H1 (cell line): ENCODE measurements at regions not wholly inside any gene's neighbourhood (a gene's known extent, or its start where the extent isn't known, plus 50 kb on each side); places are given as distances from the start of the nearest gene placed in this dataset.

Experiments
- CTCF ChIA-PET: fragments of 300-600 bp; sonication (Branson Sonifier 250); formaldehyde crosslinking; loops from one replicate; lab custom pipeline; 2021; ENCODE audit not compliant: partially characterized antibody; lab: Charles Lee
- POLR2A ChIA-PET: fragments of 300-600 bp; sonication (Branson Sonifier 250); formaldehyde crosslinking; loops from one replicate; lab custom pipeline; 2021; ENCODE audit warnings: inconsistent platforms; ENCODE audit not compliant: partially characterized antibody; lab: Charles Lee
- DNase-seq, 2 experiments: peaks; one replicate each; pipeline versions ENCODE4 v3.0.0 to v3.0.0-alpha.2; 2010 to 2022; ENCODE audit warnings: low spot score in 2 of 2, low read depth in 1 of 2, mixed read lengths in 1 of 2
- FAIRE-seq: peaks from 2 replicates; lab custom pipeline; 2011; peaks lifted over from hg19 to GRCh38; lab: Jason Lieb, UNC
- H2AFZ ChIP-seq: 2 replicates; pipeline ENCODE4 v1.8.1; 2012; ENCODE audit warnings: low read length, inconsistent platforms
- H2AK5ac ChIP-seq: 2 replicates; pipeline ENCODE4 v1.6.1; 2013; ENCODE audit warnings: low read depth, low read length
- H2BK120ac ChIP-seq: replicated peaks from 2 replicates; pipeline ENCODE3; 2013; ENCODE audit warnings: low read depth, low read length, inconsistent platforms
- H2BK12ac ChIP-seq: 2 replicates; pipeline ENCODE4 v1.6.1; 2013; ENCODE audit warnings: low read depth, low read length
- H2BK15ac ChIP-seq: 2 replicates; pipeline ENCODE4 v1.6.1; 2013; ENCODE audit warnings: low read length
- H2BK20ac ChIP-seq: 2 replicates; pipeline ENCODE4 v1.6.1; 2013; ENCODE audit warnings: low read length
- H2BK5ac ChIP-seq: 2 replicates; pipeline ENCODE4 v1.6.1; 2013; ENCODE audit warnings: low read depth, low read length
- H3K14ac ChIP-seq: 2 replicates; pipeline ENCODE4 v1.6.1; 2013; ENCODE audit warnings: inconsistent platforms; ENCODE audit not compliant: insufficient read length
- H3K18ac ChIP-seq: 2 replicates; pipeline ENCODE4 v1.6.1; 2013; ENCODE audit warnings: low read length; ENCODE audit errors: extremely low read depth
- H3K23ac ChIP-seq: 2 replicates; pipeline ENCODE4 v1.6.1; 2013; ENCODE audit warnings: inconsistent platforms; ENCODE audit not compliant: insufficient read length
- H3K23me2 ChIP-seq: 2 replicates; pipeline ENCODE4 v1.6.1; 2013; ENCODE audit warnings: low read depth, low read length
- H3K27ac ChIP-seq: 2 replicates; pipeline ENCODE4 v1.6.1; 2011; ENCODE audit warnings: low read depth, low read length, inconsistent platforms
- H3K27me3 ChIP-seq, 4 experiments: replicated peaks in 1 of 4; 1 replicate in 1 of 4; 2 replicates in 3 of 4; pipeline versions ENCODE4 v1.6.1 to v1.8.1; 2011 to 2013; ENCODE audit warnings: low read length in 3 of 4, mild to moderate bottlenecking in 3 of 4, inconsistent platforms in 2 of 4, mixed read lengths in 2 of 4, moderate library complexity in 1 of 4; ENCODE audit not compliant: control insufficient read depth in 3 of 4, insufficient read depth in 3 of 4; ENCODE audit errors: extremely low read depth in 1 of 4
- H3K36me3 ChIP-seq, 4 experiments: 2 replicates each; pipeline versions ENCODE4 v1.6.1 to v1.8.1; 2011 to 2013; ENCODE audit warnings: mild to moderate bottlenecking in 4 of 4, low read length in 3 of 4, moderate library complexity in 2 of 4, control low read depth in 1 of 4, inconsistent platforms in 1 of 4; ENCODE audit not compliant: insufficient read depth in 4 of 4, control insufficient read depth in 2 of 4
- H3K4ac ChIP-seq: replicated peaks from 2 replicates; pipeline ENCODE3; 2013; ENCODE audit warnings: low read length, low read depth, mixed read lengths, inconsistent platforms; ENCODE audit not compliant: insufficient read length
- H3K4me1 ChIP-seq, 4 experiments: replicated peaks in 1 of 4; 1 replicate in 1 of 4; 2 replicates in 3 of 4; pipeline versions ENCODE4 v1.6.1 to v1.8.1; 2011 to 2013; ENCODE audit warnings: low read length in 3 of 4, inconsistent platforms in 2 of 4, mixed read lengths in 1 of 4; ENCODE audit not compliant: insufficient read depth in 4 of 4, control insufficient read depth in 3 of 4
- H3K4me2 ChIP-seq, 2 experiments: 2 replicates each; pipeline versions ENCODE4 v1.6.1 to v1.8.1; 2011 to 2013; ENCODE audit warnings: low read depth in 2 of 2, low read length in 2 of 2, control low read depth in 1 of 2, inconsistent platforms in 1 of 2, mild to moderate bottlenecking in 1 of 2; ENCODE audit not compliant: insufficient read depth in 1 of 2
- H3K4me3 ChIP-seq, 4 experiments: fragments of 200-600, 300-600 bp in 1 of 4; sonication (generic), shearing (Covaris generic), sonication (Bioruptor Twin) in 1 of 4; 2 replicates each; pipeline versions ENCODE4 v1.5.1 to v1.8.1; 2011 to 2016; ENCODE audit warnings: low read length in 4 of 4, low read depth in 3 of 4, control low read depth in 2 of 4, inconsistent platforms in 2 of 4, mild to moderate bottlenecking in 2 of 4, mixed read lengths in 1 of 4, moderate library complexity in 1 of 4; ENCODE audit not compliant: insufficient read depth in 2 of 4; ENCODE audit errors: extremely low read depth in 1 of 4
- H3K56ac ChIP-seq: replicated peaks from 2 replicates; pipeline ENCODE3; 2013; ENCODE audit warnings: low read depth, mild to moderate bottlenecking, mixed read lengths, low read length, inconsistent platforms; ENCODE audit not compliant: insufficient read length
- H3K79me1 ChIP-seq: 2 replicates; pipeline ENCODE4 v1.6.1; 2013; ENCODE audit warnings: low read depth, low read length, control low read depth
- H3K79me2 ChIP-seq, 2 experiments: 2 replicates each; pipeline versions ENCODE4 v1.6.1 to v1.8.1; 2012 to 2013; ENCODE audit warnings: low read length in 2 of 2, mild to moderate bottlenecking in 2 of 2, inconsistent platforms in 1 of 2; ENCODE audit not compliant: insufficient read depth in 2 of 2, control insufficient read depth in 1 of 2
- H3K9ac ChIP-seq, 4 experiments: replicated peaks in 1 of 4; 1 replicate in 1 of 4; 2 replicates in 3 of 4; pipeline versions ENCODE4 v1.6.1 to v1.8.1; 2011 to 2013; ENCODE audit warnings: low read depth in 3 of 4, low read length in 3 of 4, control low read depth in 2 of 4, mild to moderate bottlenecking in 2 of 4, moderate library complexity in 2 of 4, inconsistent platforms in 1 of 4; ENCODE audit errors: extremely low read depth in 1 of 4
- H3K9me3 ChIP-seq, 2 experiments: 2 replicates each; pipeline versions ENCODE4 v1.6.1 to v1.8.1; 2012 to 2013; ENCODE audit warnings: mild to moderate bottlenecking in 2 of 2, moderate library complexity in 2 of 2, control low read depth in 1 of 2, inconsistent platforms in 1 of 2, low read depth in 1 of 2, low read length in 1 of 2, mixed read lengths in 1 of 2; ENCODE audit not compliant: insufficient read depth in 2 of 2
- H4K20me1 ChIP-seq, 2 experiments: replicated peaks in 1 of 2; 2 replicates each; pipeline versions ENCODE3 to v1.8.1; 2011 to 2013; ENCODE audit warnings: inconsistent platforms in 2 of 2, low read length in 2 of 2, mild to moderate bottlenecking in 1 of 2; ENCODE audit not compliant: insufficient read depth in 2 of 2, control insufficient read depth in 1 of 2
- H4K5ac ChIP-seq: 2 replicates; pipeline ENCODE4 v1.6.1; 2013; ENCODE audit warnings: low read length, low read depth, mixed read lengths, inconsistent platforms; ENCODE audit not compliant: insufficient read length
- H4K8ac ChIP-seq: 2 replicates; pipeline ENCODE4 v1.8.0; 2013; ENCODE audit warnings: mild to moderate bottlenecking, moderate library complexity, low read length, inconsistent platforms; ENCODE audit not compliant: insufficient read depth; ENCODE audit errors: extremely low read depth
- H4K91ac ChIP-seq: replicated peaks from 2 replicates; pipeline ENCODE3; 2013; ENCODE audit warnings: low read length, mixed read lengths, inconsistent platforms; ENCODE audit not compliant: insufficient read length
- ATF2 ChIP-seq: IDR thresholded peaks from 2 replicates; pipeline ENCODE4 v1.6.1; 2012; ENCODE audit warnings: low read length, inconsistent platforms
- CREB1 ChIP-seq: IDR thresholded peaks from 2 replicates; pipeline ENCODE4 v1.6.1; 2012; ENCODE audit warnings: inconsistent platforms
- JUND ChIP-seq: IDR thresholded peaks from 2 replicates; pipeline ENCODE4 v1.6.1; 2011; ENCODE audit warnings: mild to moderate bottlenecking, improper control_type of control experiment, low read length
- KDM5A ChIP-seq: fragments of 200-600 bp; IDR thresholded peaks from 2 replicates; pipeline ENCODE4 v1.7.1; 2012; ENCODE audit warnings: mild to moderate bottlenecking, low read length, inconsistent platforms, mixed read lengths
- MAFK ChIP-seq: IDR thresholded peaks from 2 replicates; pipeline ENCODE4 v1.6.1; 2012; ENCODE audit warnings: low read depth, mild to moderate bottlenecking, improper control_type of control experiment, low read length
- NANOG ChIP-seq: IDR thresholded peaks from 2 replicates; pipeline ENCODE4 v1.6.1; 2011; ENCODE audit warnings: low read length, low read depth, mild to moderate bottlenecking, inconsistent platforms; ENCODE audit not compliant: insufficient read depth, poor library complexity, severe bottlenecking
- NRF1 ChIP-seq: IDR thresholded peaks from 2 replicates; pipeline ENCODE4 v1.6.1; 2011; ENCODE audit warnings: mild to moderate bottlenecking, low read depth, low read length, improper control_type of control experiment
- PHF8 ChIP-seq: fragments of 200-600 bp; sonication (generic); conservative IDR thresholded peaks from 2 replicates; pipeline ENCODE4 v1.7.1; 2012; ENCODE audit warnings: low read depth, mild to moderate bottlenecking, inconsistent platforms, low read length, moderate library complexity
- POLR2A ChIP-seq, 2 experiments: IDR thresholded peaks; 1 replicate in 1 of 2; 2 replicates in 1 of 2; pipeline ENCODE4 v1.6.1; 2011; ENCODE audit warnings: low read depth in 2 of 2, low read length in 2 of 2, mild to moderate bottlenecking in 2 of 2; ENCODE audit errors: control extremely low read depth in 1 of 2
- RFX5 ChIP-seq: IDR thresholded peaks from 2 replicates; pipeline ENCODE4 v1.6.1; 2011; ENCODE audit warnings: low read depth, low read length, improper control_type of control experiment, borderline replicate concordance
- RXRA ChIP-seq: IDR thresholded peaks from 2 replicates; pipeline ENCODE4 v1.6.1; 2011; ENCODE audit warnings: low read depth, mild to moderate bottlenecking, low read length, moderate library complexity; ENCODE audit not compliant: insufficient read depth
- SP1 ChIP-seq: IDR thresholded peaks from 2 replicates; pipeline ENCODE4 v1.6.1; 2011; ENCODE audit warnings: low read depth, low read length
- SUZ12 ChIP-seq: fragments of 200-600 bp; sonication (generic); IDR thresholded peaks from 2 replicates; pipeline ENCODE4 v1.6.1; 2012; ENCODE audit warnings: mild to moderate bottlenecking, inconsistent platforms, low read length, moderate library complexity, mixed read lengths
- TAF1 ChIP-seq: IDR thresholded peaks from 2 replicates; pipeline ENCODE4 v1.6.1; 2011; ENCODE audit warnings: mild to moderate bottlenecking, low read depth, low read length
- TEAD4 ChIP-seq: IDR thresholded peaks from 2 replicates; pipeline ENCODE4 v1.6.1; 2012; ENCODE audit warnings: low read depth, low read length, inconsistent platforms, mixed read lengths
- WGBS, 2 experiments: shearing (Covaris generic) in 1 of 2; methylation state at CpG; one replicate each; pipeline versions ENCODE4 v1.1.6 to v1.1.7; 2013 to 2015; ENCODE audit warnings: low lambda C conversion rate in 2 of 2, mixed read lengths in 2 of 2, inconsistent platforms in 1 of 2, low coverage in 1 of 2, missing lambda C conversion rate in 1 of 2; ENCODE audit not compliant: insufficient replicate concordance in 2 of 2, insufficient coverage in 1 of 2, insufficient read length in 1 of 2; ENCODE audit errors: extremely low coverage in 1 of 2, missing lambda C conversion rate in 1 of 2; 5-methylcytosine and 5-hydroxymethylcytosine counted together

- no peaks in the 10 kb centered on the region for H4K20me1 ChIP-seq
- no peak overlapping the region for H2AFZ ChIP-seq
- no peaks in the 10 kb centered on the region for H3K36me3 ChIP-seq
- no peak overlapping the region for H4K8ac ChIP-seq
- H3K4me1 ChIP-seq = no peaks in the 10 kb centered on the region
- no peak overlapping the region for H3K56ac ChIP-seq
- H3K9ac ChIP-seq = no peak overlapping the region
- H2BK120ac ChIP-seq = no peak overlapping the region
- peaks cover 16 to 19% of the 10 kb centered on the region in 2 experiments for H3K9me3 ChIP-seq
- no peak overlapping the region for H2BK15ac ChIP-seq
- H3K23ac ChIP-seq = no peak overlapping the region
- no peak overlapping the region for H3K4me2 ChIP-seq
- H3K27ac ChIP-seq = no peak overlapping the region
- no peak overlapping the region for H3K18ac ChIP-seq
- FAIRE-seq (no peak), DNase-seq (no peak)
- H2AK5ac ChIP-seq = no peak overlapping the region
- H3K79me2 ChIP-seq = no peaks in the 10 kb centered on the region
- 92% methylated on average over 4 of the region's 4 CpGs; no CpG with 5 or more reads in 1 of the 2 experiments for WGBS, 2 experiments
- H4K91ac ChIP-seq = no peak overlapping the region
- no peaks in the 10 kb centered on the region for H3K79me1 ChIP-seq
- no peak overlapping the region for H2BK12ac ChIP-seq
- H3K4ac ChIP-seq = no peak overlapping the region
- CTCF ChIA-PET = interaction anchor here (0.6 to 2.2 kb wide), 7 partner anchors 11 to 88 kb away, joined by 3 to 9 read pairs (median 6); no protein-coding TSS in a partner anchor
- POLR2A ChIA-PET = interaction anchor here (0.7 kb wide), 1 partner anchor 18 kb away, joined by 3 read pairs; no protein-coding TSS in a partner anchor
- no peak overlapping the region for H3K14ac ChIP-seq
- no peaks in the 10 kb centered on the region for H3K23me2 ChIP-seq
- H2BK5ac ChIP-seq = no peak overlapping the region
- no peaks in the 10 kb centered on the region for H3K27me3 ChIP-seq
- H4K5ac ChIP-seq = no peak overlapping the region
- H3K4me3 ChIP-seq = no peak overlapping the region
- no peak overlapping the region for H2BK20ac ChIP-seq
- no peak for TF ChIP-seq TEAD4
- TF ChIP-seq POLR2A (IDR thresholded peaks at IDR 0.05; ENCODE audit: control extremely low read depth in 1 of 2, low read depth in 2 of 2, low read length in 2 of 2) = no peak
- TF ChIP-seq NANOG = no peak
- no peak for TF ChIP-seq CREB1
- TF ChIP-seq TAF1 = no peak
- no peak for TF ChIP-seq RXRA
- no peak for TF ChIP-seq SP1
- TF ChIP-seq ATF2 = no peak
- TF ChIP-seq SUZ12 = no peak
- no peak for TF ChIP-seq RFX5
- no peak for TF ChIP-seq JUND
- TF ChIP-seq MAFK = no peak
- TF ChIP-seq KDM5A = no peak
- TF ChIP-seq PHF8 = no peak
- TF ChIP-seq NRF1 = no peak
Measured at GRCh38 chr10:113475381-113475807, 77.5 kb upstream of the HABP2 start.
